Activated CD8-positive, alpha-beta memory T cell treated with anti-CD3 and anti-CD28 coated beads, Interleukin-2, amount 50 U/mL, for 48 hours (primary cell): ENCODE measurements at regions not wholly inside any gene's neighbourhood (a gene's known extent, or its start where the extent isn't known, plus 50 kb on each side); places are given as distances from the start of the nearest gene placed in this dataset.

Source experiments
- DNase-seq: peaks from one replicate; pipeline ENCODE4 v3.0.0-alpha.2; 2020

DNA sequence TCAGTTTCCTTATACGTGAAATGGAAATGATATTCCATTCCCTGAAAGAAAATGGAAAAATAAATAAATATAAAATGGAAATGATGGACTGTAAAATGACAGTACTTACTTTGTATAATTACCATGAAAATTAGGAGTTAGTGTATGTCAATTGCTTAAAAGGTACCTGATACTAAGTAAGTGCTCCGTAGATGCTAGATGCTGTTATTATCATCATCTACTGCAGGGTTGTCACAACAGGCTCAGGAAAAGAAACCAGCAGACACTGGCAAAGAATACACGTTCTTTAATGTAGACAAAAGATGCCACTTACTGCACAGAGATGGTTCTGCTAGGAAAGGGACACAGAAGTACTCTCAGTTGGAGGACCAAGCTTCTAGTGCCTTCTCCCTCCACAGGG lies 64.0 kb upstream of the KCNN2 start:
- no peak for DNase-seq

DNA sequence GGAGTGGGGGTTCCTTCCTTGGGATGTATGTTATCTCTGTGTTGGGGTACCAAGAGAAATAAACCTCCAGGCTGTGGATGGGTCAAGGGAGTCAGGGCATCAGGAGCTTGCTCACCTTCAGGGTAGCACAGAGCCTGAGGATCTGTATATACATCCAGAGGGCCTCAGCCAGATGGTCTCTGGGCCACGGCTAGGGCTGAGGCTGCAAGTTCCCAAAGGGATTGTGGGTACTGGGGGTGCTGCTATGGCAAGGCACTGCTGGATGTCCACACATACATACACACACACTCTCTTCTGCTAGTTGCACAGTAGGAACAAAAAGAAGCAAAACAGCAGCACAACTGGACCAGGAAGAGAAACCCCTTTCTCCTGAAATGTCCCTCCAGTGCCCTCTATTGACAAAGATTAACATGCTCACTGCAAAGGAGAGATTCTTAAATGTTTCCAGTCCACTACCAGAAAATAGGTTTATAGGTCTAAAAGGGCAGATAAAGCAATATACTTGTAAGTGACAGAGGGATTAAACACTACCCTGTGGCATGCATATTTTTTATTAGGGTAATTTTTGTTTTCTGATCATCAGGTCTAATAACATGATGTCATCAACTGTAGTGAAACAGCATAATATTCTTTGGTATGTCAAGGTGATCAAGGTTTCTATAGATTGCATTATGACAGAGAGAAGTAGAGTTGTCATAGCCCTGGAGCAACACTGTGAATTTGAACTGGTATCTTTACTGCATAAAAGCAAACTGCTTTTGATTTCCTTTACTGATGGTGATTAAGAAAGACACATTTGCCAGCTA lies 56.3 kb upstream of the KCNN2 start:
- DNase-seq = no peak

DNA sequence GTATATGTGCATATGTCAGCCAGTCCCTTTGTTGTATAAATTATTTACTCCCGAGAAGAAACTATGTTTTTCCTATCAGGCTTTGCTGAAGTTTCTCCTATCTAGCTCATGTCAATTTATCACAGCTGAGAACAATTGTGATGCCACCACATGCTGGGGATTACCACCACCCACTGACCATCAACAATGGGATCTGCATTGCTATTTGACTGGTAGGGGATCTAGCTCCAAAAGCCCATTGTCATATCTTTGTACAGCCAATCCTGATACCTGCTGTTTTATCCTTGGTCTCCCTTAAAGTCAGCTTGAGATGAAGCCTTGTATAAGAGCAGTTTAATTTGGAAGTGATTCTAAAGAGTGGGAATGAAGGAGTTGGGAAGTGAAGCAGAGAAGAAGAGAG lies 53.9 kb upstream of the KCNN2 start:
- DNase-seq = no peak

DNA sequence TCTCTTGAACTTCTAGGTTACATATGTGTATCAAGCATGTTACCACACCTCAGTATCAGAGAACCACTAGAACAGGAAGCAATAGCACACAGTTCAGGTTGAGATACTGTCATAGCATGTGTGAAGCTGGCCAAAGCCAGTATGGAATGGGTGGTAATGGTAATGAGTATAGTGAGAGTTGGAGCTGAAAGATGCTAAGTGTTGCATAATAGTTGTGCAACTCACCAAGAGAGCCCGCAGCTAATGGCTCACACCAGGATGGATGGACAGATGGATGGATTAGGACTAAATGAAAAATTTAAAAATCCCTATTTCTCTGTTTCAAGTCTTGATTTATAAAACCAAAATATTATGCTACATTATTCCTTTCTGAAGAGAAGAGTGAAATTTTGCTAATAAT lies 53.4 kb upstream of the KCNN2 start:
- DNase-seq = no peak

DNA sequence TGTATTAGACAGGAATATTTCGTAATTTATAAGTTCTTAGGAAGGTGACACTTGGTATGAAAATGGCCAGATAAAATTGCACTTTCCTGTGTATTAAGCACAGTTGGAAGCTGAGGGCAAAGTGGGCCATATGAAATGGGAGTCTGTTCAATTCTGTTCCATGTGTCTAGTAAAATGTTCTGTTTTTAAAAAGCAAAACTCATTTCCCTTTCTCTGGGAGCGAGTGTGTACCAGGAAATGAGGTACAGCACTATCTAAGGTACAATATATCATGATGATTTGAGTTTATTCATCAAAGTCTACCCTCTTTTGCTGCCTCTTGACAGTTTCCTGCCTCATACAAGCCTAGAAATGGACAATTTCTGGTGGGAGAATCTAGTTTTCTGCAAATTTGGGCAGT lies 51.2 kb upstream of the KCNN2 start:
- no peak for DNase-seq

DNA sequence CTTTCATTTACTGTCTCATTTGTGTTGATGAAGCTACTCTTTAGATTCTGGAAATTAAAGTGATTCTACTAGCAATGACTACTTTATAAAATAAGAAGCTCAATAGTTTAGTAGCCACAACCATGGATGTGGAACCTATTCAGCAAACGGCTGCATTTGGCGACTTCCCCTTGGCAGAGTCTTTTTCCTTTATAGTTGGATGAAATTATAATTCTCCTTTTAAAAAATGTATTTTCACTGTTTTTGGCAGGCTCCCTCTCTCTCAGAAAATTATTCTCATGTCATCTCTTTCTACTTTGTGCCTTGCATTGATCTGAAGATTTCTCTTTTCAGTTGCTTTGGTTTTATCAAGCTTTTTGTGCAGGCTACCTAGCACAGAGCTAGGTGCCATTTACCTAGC lies 50.6 kb upstream of the KCNN2 start:
- no peak for DNase-seq

DNA sequence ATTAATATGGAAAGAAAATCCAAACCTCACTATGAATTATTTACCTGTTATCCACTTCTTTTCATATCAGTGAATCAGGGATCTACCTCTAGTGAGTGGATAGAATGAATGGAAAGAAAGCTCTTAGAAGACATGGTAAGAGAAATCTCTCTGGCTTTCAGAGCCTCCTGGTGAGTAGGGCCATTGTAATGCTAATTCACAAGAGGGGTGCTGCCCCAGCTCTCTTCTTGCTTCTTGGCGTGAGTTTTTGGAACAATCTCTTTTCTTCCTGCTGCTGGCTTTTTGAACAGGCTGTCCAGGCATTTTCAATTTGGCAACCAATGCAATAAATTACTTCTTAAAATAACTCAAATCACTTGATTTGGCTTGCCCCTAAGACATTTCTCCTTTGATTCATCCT lies 49.9 kb upstream of the KCNN2 start:
- no peak for DNase-seq
